Fibroblast of skin of right biceps (primary cell): ENCODE measurements at regions not wholly inside any gene's neighbourhood (a gene's known extent, or its start where the extent isn't known, plus 50 kb on each side); places are given as distances from the start of the nearest gene placed in this dataset.
A peak's percentile ranks its signal among the peaks of the same experiment; 100 is the strongest.

Experiments
- DNase-seq: peaks from one replicate; pipeline ENCODE4 v3.0.0-alpha.2; 2013

DNA sequence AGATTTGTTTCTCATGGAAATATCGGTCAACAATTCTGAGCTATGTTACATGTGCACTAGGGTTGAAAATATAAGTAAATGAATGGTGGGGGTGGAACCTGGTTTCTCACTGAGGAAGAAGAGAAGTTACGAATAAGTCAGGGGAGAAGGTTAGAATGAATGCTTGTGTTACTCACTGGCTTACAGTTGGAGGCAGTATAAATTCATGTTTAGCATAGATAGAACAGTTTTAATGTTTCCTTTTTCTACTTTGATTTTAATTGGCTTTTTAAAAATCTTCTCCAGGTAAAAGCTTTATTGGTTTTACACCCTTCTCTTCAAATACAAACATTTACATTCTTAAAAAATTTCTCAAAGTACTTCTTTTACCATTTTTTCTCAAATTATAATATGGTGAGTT is 1113.7 kb downstream of the CDH11 start:
- no peak for DNase-seq

DNA sequence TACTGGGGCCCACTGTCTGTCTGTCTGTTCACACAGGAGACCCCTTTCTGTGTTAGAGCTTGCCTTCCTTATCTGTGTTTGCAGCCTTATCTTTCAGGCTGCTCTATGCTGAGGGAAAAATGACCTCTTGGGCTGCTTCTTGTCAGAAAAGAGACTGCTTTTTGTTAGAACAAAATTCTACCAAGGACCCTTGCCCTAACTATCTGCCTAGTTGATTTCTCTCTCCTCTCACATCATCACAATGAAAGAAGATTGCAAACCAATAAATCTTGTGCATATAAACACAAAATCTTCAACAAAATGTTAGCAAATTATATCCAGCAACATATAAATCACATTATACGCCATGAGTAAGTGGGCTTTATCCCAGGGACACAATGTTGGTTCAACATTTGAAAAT is 1117.7 kb downstream of the CDH11 start:
- DNase-seq, result no peak

DNA sequence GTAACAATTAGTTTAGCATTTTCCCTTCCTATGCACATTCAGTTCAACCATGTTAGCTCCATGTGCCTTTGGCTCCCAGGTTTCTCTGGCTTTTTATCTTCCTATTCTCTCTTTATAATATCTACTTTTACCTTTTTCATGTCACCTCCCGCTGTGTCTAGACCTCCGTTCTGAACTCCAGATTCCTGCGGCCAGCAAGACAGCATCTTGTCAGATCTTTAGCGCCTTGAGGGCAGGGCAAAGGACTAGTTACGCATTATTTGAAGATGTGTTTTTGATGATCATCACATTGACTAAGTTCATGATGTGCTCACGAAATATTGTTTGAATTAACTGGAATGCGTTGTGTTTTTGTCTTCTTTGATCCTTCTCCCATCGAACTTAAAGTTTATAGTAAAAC is 1126.8 kb downstream of the CDH11 start:
- no peak for DNase-seq

DNA sequence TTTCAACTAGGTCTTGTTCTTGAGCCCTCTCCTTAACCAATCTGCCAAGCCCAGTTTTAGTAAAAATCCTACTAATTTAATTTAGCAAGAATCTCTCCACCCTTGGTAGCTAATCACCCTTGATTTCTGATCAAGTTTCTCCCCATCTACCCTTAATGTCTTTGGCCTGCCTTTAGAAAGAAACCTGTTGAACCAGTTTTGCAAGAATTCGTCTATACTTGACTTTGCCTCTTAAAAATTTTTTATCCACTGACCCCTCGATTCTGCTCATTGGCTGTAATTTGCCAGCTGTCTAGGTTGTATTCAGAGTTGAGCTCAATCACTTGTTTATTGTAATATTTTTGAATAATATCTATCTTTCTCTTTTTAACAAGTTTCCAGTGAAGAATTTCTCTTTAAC is 1138.5 kb downstream of the CDH11 start:
- DNase-seq, result no peak

DNA sequence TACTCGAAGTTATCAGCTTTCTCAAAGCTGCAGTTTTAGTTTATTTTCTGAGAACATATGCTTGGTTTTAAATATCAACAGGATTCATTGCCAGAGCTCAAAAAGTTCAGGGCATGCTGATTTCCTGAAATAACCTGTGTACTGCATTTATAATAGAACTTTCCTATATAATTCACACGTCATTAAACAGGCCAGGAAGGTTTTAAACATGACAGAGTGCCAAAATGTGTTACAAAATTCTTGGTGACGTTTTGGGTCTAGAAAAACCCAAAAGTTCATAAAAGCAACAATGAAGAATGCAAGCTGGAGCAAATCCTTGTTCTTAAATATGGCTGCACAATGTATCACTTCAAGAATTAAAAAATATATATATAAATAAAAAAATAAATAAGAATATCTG is 1139.1 kb downstream of the CDH11 start:
- DNase-seq, result no peak

DNA sequence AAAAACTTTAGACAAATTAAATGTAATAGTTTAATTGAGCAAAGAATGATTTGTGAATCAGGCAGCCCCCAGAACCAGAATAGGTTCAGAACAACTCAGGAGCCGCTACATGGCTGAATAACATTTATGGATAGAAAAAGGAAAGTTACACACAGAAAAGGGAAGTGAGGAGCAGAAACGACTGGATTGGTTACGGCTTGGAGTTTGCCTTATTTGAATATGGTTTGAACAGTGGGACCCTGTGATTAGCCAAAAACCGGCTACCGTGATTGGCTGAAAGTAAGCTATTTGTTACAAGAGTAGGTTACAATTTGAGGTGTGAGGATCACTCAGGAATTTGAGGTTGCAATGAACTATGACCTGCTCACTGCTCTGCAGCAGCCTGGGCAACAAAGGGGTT is 1139.8 kb downstream of the CDH11 start:
- no peak for DNase-seq

DNA sequence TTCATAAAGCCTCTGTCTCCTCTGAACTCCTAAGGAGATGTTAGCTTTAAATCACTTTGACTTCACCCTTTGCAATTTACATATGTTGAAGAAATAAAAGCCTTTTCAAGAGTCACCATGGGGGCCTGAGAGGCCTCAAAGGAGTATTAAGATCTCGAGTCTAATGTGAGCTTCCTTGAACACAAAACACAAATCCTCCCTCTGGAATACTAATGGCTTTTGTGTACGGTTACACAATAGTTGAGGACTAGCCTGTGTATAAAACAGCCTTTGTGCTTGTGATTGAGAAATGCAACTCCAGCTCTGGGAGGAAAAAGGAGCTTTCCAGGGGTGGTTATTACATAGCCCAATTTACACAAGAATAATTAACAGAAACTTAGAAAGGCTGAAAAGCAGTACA is 1140.2 kb downstream of the CDH11 start:
- no peak for DNase-seq

DNA sequence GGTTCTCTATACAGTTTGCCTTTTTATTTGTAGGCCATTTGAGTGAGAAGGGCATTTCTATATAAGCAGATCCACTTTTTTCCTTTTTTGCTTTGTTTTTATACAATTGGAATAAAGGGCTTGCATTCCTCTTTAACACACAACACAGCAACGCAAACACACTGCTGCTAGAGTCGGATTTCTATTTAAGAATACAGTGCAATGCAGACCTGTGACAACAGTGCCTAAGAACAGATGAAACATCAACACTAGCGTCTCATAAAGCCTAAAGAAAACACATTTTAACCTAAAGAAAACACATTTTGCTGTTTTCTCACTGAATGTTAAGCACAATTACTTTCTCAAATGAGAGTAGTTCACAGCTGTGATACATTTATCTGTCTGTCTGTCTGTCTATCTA is 1141.1 kb downstream of the CDH11 start:
- no peak for DNase-seq

DNA sequence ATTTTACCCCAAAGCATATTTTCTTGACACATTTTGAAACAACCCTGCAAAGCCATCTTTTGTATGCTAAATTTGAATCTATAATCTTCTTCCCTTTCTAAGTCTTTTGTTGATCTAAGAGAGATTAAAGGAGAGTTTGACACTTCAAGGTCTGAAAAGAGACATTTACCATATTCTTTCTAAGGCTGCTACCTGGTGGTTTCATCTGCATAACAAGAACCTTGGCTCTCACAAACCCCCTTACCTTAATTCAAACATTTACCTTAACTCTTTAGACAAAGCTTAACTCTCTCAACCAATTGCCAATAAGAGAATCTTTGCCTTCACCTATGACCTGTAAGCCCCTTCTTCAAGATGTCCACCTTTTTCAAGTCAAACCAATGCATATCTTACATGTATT is 1143.6 kb downstream of the CDH11 start:
- no peak for DNase-seq

DNA sequence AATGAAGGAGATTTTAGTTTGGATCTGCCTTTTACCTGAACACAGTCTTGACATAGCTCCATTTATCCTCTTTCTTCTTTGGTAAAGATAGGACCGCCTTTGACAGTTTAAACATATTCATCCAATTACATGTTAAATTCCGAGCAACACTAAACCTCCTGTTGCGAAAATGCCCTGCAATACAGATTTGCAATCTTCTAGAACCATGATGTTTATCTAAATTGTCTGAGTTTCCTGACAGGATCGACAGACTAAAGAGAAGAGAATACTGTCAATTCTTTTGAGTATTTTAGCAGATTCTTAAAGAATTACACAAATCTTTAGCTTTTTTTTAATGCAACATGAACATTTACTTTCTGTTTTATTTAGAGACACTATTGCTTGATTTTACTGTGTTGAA is 1145.5 kb downstream of the CDH11 start:
- no peak for DNase-seq

DNA sequence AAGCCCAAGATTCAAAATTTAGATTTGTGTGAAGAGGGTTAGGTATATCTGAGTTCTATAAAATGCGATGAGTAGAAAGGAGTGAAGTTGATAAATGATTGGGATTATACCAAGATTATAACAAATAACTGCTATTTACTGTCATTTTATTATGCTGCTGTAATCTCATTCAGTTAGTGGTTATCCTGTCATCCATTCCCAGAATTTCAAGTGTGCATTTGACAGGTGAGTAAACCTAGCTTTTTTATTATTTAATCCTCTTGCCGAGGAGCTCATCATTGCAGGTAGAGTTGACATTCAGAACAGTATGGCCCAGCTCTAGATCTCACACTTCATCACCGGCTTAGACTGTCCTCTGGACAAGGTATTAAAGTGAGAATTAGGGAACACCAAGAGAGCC is 1146.2 kb downstream of the CDH11 start:
- no peak for DNase-seq

DNA sequence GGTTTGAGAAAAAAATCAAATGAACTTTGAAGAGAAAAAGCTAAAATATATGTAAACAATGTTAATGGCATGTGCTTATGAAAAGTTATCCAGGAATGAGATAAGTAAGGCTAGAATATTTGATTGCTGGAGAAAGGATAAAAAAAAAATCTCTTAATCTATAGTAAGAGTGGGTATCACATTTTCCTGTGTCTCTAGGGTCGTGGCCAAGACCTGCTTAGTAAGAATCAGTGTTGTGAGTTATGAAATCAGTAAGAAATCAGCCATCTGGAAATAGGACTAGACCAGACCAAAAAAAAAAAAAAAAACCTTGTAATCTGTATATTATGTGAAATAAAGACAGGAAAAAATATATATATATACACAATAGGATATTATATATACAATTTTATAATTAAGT is 1153.9 kb downstream of the CDH11 start:
- no peak for DNase-seq

DNA sequence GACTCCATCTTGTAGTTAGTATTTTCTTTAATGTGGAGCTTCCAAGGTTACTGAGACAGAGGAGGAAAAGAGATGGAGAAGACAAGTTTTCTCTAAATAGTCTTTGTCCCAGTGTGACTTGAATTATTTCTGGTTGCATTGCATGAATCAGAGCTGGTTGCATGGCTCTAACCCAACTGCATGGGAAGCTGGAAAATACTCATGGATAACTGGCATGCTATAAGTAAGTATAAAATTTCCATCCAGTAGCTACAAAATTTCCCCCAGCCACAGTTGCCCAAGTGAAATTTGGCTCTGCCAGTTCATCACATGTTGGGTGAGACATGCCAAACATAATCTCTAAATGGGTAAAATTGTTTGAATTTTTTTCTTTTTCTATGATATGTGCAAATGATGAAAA is 1161.5 kb downstream of the CDH11 start:
- DNase-seq, result no peak

DNA sequence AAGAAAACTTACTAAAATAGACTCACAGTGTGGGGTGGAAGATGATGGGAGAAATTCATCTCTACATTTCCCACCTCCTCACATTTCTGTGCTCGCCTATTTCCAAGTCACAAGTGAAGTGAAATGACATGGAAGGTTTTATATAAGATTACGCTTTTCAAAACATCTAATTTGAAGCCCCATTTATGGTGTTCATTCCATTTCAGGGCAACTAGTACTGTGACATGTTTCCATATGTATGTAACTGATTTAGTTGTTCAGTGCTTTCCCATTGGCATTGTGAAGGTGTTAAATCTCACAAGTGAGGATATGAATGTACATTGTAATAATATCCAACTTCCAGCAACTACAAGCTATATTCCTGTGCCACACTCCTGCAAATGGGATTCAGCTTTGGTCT is 1174.8 kb downstream of the CDH11 start:
- DNase-seq, result no peak

DNA sequence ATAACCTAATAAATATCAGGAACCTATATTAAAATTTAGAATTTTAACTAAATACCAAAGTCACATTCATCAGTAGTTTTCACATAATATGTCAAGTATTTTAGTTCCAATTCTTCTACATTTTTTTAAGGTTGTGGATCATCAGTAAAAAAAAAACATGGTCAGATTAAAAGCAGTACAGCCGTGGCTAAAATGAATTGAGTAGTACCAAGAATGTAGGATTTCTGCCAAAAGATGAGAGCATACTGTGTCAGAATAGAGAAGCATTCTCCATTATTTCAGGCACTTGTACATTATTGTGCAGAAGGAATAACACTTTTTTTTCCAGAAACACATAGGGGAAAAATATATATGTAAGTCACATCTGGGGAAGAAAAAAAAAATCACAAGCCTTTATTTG is 1176.1 kb downstream of the CDH11 start:
- DNase-seq, result peak; percentile 64

DNA sequence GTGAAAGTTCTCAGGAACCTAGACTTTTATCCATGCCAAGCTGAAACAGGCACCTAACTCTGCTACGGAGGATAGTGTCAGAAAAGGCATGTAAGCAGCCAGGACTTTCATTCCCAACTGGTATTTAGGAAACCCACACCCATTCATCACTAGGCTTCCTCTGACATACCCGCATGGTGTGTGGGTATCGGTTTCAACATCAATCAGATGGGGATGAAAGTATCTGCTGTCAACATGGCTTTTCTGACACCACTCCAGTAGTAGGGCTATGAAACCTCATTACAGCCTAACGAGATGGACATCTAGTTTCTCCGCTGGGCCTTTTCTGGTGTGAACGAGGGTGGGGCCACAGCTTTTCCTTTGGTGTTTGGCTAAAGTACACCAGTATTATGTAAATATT is 1178.3 kb downstream of the CDH11 start:
- DNase-seq, result peak; percentile 28

DNA sequence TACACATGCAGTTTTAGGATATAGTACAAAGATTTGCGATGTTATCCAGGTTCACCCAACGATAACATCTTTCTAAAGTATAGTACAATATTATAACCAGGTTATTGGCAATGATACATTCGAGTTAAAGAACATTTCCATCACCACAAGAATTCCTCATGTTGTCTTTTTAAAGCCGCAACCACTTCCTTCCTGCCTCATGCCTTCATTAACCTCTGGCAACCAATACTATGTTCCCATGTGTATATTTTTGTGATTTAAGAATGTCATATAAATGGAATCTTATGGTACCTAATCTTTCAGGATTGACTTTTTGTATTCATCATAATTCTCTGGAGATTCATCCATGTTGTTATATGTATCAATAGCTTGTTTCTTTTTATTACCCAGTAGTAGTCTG is 1183.2 kb downstream of the CDH11 start:
- DNase-seq, result peak; percentile 75

DNA sequence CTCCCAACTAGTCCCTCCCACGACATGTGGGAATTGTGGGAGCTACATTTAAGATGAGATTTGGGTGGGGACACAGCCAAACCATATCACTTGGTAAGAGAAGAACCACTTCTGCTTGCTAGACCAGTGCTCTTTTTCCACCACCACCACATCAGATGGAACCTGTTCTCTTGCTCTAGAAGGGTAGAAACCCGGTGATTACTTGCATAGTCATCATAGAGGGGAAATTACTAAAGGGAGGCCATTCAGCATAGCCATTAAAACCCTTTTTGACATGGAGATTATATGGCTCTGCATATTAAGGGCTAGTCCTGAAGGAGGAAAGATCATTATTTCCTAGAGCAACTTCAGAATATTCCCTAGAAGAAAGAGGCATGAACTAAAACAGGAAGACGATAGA is 1188.0 kb downstream of the CDH11 start:
- DNase-seq, result no peak

DNA sequence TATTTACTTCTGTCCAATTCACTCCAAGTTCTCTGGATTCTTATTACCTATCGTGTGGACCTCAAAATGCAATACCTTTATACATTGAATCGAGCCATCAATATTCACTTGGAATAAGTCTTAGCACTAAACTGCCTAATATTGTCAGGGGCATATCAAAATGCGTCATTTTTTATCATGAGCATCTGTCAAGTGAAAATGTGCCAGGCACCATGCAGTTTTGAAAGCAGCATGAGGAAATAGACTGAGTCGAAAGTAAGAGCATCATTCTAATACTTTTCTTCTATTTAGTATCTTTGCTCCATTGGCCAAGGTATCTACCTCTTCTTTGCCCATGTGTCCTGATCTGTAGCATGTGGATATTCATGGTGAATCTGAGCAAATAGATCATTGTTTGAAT is 1193.4 kb downstream of the CDH11 start:
- no peak for DNase-seq

DNA sequence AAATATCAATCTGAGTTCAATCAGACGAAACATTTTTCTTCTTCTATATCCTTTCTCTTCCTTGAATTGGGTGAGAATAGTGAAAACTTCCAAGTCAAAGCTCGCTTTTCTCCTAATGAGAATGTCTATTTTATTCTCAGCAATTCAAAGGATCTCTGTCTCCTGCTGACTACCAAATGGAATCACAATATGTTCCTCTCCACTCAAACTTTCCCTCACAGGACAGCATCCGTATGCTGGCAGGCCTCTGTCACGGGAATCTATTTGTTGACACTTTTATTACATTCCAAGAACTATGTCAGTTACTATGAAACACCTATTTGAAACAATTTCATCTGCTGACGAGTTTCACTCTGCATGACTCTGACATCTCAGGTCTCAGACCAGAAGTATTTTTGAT is 1196.6 kb downstream of the CDH11 start:
- no peak for DNase-seq

DNA sequence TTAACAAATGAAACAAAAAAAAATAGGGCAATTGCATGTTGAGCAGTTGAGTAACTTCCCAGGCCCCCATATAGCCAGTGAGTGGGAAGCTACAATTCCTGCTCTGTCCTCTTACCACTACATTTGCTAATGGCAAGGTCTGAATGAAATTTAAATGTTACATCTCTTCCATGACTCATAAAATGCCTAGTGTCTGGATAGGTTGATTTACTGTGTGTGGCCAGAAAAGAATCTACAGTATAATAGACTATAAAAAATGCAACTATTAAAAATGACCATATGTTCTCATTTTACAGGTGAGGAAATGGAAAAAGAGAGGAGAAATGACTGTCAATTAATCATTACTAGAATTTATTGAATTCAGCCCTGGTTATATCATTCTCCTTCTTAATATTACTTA is 1199.3 kb downstream of the CDH11 start:
- peak; percentile 84 for DNase-seq

DNA sequence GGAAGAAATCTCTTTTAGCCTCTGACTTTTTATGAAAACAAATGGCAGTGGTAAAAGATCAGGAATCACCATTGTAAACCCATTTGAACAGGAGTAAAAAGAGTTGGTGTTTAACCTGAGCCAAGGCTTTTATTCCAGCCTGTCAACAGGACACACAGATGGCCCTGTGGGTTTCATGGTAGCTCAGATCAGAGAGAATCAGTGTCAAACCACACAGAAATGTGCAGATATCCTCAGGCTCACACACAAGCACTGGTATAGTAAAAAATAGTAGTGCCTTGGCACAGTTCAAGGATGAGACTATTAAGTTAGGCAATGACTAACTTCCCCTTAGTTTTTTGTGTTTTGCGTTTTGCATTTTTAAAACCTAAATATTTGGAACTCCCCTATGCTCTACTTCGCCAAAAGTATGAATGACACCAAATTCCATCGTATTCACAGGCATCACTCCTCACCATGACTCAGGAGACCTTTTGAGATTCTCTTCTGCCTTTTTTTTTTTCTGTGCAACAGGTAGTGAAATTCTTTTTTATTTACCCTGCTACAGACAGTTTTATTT is 1200.0 kb downstream of the CDH11 start:
- DNase-seq, result peak; percentile 73

DNA sequence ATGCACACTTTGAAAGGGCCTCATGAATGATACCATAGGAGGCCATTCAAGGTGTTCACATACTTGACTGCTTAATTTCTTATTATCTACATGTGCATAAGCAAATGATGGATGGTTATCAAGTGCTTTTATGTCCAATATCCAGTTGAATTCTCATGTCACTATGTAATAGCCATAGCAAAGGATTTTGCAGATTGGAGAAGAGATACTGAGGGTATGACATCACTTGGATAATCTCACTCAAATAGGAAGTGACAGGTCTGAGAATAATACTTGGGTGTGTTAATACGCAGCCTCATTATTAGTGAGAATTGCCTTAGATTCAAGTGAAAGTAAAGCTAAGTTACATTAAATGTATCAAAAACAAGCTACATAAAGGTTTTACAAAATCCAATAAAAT is 1208.6 kb downstream of the CDH11 start:
- no peak for DNase-seq

DNA sequence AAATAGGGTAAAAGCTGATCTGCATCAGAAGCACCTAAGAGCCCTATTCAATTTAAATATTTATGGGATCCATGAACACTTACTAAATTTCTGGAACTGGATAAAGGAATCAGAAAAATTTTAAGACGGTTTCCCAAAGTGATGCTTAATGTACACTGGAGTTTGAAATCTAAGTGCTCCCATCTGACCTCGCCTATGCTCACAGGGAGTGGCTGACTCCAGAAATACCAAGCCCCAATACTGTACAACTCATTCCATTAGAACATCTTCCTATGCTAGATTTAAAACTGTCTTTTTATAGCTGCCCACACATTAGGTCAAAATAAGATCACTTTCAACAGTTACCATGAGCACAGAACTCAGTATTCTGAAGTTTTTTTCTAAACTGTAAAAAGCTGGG is 1214.6 kb downstream of the CDH11 start:
- no peak for DNase-seq

DNA sequence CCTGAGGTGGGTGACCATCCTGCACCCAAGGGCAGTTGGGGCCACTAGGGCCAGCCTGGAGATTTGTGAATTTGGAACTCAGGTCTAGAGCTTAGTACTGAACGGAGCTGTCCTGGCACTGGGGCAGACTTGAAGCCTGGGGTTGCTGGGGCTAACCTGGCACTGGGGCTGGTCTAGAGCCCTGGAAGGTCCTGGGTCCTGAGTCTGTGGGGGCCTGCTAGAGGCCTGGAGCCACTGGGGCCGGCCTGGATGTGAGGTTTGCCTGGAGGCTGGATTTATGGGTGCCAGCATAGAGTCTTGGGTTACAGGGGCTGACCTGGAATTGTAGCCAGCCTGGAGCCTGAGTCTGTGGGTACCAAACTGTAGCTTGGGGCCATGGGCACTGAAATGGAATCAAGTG is 1216.9 kb downstream of the CDH11 start:
- DNase-seq, result no peak

DNA sequence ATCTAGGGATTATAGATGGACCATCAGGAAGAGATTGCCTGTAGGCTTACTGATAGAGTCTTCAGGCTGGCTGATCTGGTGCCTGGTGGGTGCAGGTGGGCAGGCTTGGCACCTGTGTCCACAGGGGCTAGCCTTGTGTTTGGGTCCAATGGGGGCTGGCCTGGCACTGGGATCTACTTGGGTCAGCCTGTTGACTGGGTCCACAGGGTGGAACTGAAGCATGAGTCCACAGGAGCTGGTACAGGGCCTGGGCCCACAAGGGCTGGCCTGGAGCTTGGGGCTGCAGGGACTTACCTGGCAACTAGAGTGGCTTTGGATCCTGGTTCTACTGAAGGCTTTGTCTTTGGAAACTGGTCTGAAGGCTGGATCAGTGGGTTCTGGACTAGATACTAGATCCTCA is 1217.7 kb downstream of the CDH11 start:
- no peak for DNase-seq
